ENCODE measurements at regions not wholly inside any gene's neighbourhood (a gene's known extent, or its start where the extent isn't known, plus 50 kb on each side); places are given as distances from the start of the nearest gene placed in this dataset.

GRCh38 chr3:64464955-64465354, 222.8 kb downstream of the ADAMTS9 start:
- TF ChIP-seq, protein P1, sequence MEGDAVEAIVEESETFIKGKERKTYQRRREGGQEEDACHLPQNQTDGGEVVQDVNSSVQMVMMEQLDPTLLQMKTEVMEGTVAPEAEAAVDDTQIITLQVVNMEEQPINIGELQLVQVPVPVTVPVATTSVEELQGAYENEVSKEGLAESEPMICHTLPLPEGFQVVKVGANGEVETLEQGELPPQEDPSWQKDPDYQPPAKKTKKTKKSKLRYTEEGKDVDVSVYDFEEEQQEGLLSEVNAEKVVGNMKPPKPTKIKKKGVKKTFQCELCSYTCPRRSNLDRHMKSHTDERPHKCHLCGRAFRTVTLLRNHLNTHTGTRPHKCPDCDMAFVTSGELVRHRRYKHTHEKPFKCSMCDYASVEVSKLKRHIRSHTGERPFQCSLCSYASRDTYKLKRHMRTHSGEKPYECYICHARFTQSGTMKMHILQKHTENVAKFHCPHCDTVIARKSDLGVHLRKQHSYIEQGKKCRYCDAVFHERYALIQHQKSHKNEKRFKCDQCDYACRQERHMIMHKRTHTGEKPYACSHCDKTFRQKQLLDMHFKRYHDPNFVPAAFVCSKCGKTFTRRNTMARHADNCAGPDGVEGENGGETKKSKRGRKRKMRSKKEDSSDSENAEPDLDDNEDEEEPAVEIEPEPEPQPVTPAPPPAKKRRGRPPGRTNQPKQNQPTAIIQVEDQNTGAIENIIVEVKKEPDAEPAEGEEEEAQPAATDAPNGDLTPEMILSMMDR (IDR thresholded peaks at IDR 0.05; ENCODE audit: low read depth, low read length) = no peak
- DNase-seq (ENCODE audit: extremely low read depth, low read depth) = no peak

- TF ChIP-seq, protein P1 (IDR thresholded peaks at IDR 0.05; ENCODE audit: low read depth, low read length) = no peak
Measured at GRCh38 chr3:64463981-64464380, 223.8 kb downstream of the ADAMTS9 start.

DNA sequence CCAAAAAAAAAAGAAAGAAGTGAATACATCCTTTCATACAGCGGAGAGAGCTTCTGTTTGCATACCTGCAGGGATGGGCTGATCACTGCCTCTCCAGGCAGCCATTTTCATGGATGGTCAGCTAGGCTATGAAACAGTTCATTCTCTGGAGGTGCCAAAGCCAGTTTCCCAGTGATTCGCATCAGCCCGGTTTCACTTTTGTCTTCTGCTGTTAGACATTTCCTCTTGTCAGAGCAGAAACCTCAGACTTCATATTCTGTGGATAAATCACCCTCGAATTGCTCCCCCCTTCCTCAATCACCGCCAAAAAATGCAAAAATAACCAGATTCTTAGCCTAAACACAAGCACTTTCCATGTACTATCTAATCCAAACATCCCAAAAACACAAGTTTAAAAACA, 225.6 kb downstream of the ADAMTS9 start:
- DNase-seq (ENCODE audit: extremely low read depth, low read depth) = peak; percentile 49
- TF ChIP-seq, protein P1 (IDR thresholded peaks at IDR 0.05; ENCODE audit: low read depth, low read length) = no peak

More at GRCh38 chr3:64463981-64464380, 223.8 kb downstream of the ADAMTS9 start:
- DNase-seq (ENCODE audit: extremely low read depth, low read depth) = no peak

GRCh38 chr3:64460877-64461276, 226.9 kb downstream of the ADAMTS9 start:
- peak; percentile 53 for DNase-seq (ENCODE audit: extremely low read depth, low read depth)
- TF ChIP-seq, protein P1 (IDR thresholded peaks at IDR 0.05; ENCODE audit: low read depth, low read length) = no peak

DNA sequence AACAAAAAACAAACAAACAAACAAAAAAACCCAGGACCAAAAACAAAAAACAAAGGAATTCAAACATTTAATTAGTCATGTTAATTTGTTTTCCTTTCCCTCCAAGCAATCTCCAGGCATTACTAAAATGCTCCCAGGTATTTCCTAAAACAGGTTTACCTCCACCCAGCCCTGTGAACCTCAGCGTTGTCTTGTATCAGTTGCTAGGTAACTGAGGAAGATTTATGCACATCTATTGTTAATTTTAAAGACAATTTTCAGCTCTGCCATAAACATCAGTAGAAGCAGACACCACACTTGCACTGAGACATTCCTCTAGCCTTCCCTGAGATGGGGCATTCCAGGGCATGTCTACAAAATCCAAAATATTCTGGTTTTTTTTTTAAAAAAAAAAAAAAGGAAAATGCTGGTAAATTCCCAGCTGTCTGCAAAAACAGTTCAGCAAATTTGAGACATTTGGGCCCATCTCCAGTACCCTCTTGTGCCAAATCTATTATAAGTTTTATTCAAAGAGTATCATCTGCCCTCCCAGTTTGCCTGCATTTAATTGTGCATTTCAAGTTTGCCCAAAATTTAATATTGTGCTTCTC, 227.6 kb downstream of the ADAMTS9 start:
- no peak for DNase-seq (ENCODE audit: extremely low read depth, low read depth)
- TF ChIP-seq, protein P1 (IDR thresholded peaks at IDR 0.05; ENCODE audit: low read depth, low read length) = no peak

GRCh38 chr3:64459711-64460110, 228.1 kb downstream of the ADAMTS9 start:
- DNase-seq (ENCODE audit: extremely low read depth, low read depth) = no peak
- TF ChIP-seq, protein P1 (IDR thresholded peaks at IDR 0.05; ENCODE audit: low read depth, low read length) = no peak

GRCh38 chr3:64457811-64458210, 230.0 kb downstream of the ADAMTS9 start:
- TF ChIP-seq, protein P1 (IDR thresholded peaks at IDR 0.05; ENCODE audit: low read depth, low read length) = no peak
- DNase-seq (ENCODE audit: extremely low read depth, low read depth) = no peak
